Suprapubic skin (tissue), 4 donors: ENCODE measurements at regions not wholly inside any gene's neighbourhood (a gene's known extent, or its start where the extent isn't known, plus 50 kb on each side); places are given as distances from the start of the nearest gene placed in this dataset.
"Not testable (repeated sequence)": the region's sequence is repeated elsewhere in the genome, so short reads cannot be mapped to it uniquely, and the experiment has no call there.

Experiments
- DNase-seq, 2 donors: peaks; one replicate each; pipeline ENCODE4 v3.0.0-alpha.2; 2019; ENCODE audit warnings: low spot score in 2 of 2
- H3K27ac ChIP-seq: fragments of 200-600 bp; sonication (generic); one replicate; pipeline ENCODE4 v1.5.1; 2019
- H3K27me3 ChIP-seq: fragments of 200-600 bp; sonication (generic); one replicate; pipeline ENCODE4 v1.5.1; 2019
- H3K36me3 ChIP-seq: fragments of 200-600 bp; sonication (generic); one replicate; pipeline ENCODE4 v1.5.1; 2019
- H3K4me1 ChIP-seq: fragments of 200-600 bp; sonication (generic); one replicate; pipeline ENCODE4 v1.5.1; 2019
- H3K4me3 ChIP-seq: fragments of 200-600 bp; sonication (generic); one replicate; pipeline ENCODE4 v1.5.1; 2019; ENCODE audit warnings: mild to moderate bottlenecking
- H3K9me3 ChIP-seq: fragments of 200-600 bp; sonication (generic); one replicate; pipeline ENCODE4 v1.5.1; 2019
- CTCF ChIP-seq, 2 donors: fragments of 200-600 bp in 1 of 2; fragments of 450-650 bp in 1 of 2; sonication (generic) in 1 of 2; IDR thresholded peaks; one replicate each; pipeline ENCODE4 v1.5.1; 2016 to 2019; ENCODE audit warnings: antibody characterized with exemption in 2 of 2, mild to moderate bottlenecking in 1 of 2, moderate library complexity in 1 of 2
- EP300 ChIP-seq: sonication (generic); formaldehyde crosslinking; IDR thresholded peaks from one replicate; pipeline ENCODE4 v1.6.1; 2017; ENCODE audit warnings: antibody characterized with exemption
- POLR2A ChIP-seq, 2 donors: fragments of 450-650 bp; IDR thresholded peaks; one replicate each; pipeline ENCODE4 v1.6.1; 2017; ENCODE audit warnings: antibody characterized with exemption in 2 of 2, mild to moderate bottlenecking in 2 of 2, moderate library complexity in 2 of 2
- POLR2AphosphoS5 ChIP-seq, 3 donors: sonication (generic); formaldehyde crosslinking; IDR thresholded peaks; one replicate each; pipeline ENCODE4 v1.6.1; 2017; ENCODE audit warnings: antibody characterized with exemption in 3 of 3
- WGBS: methylation state at CpG from one replicate; pipeline ENCODE4 v1.1.5; 2018; 5-methylcytosine and 5-hydroxymethylcytosine counted together

GRCh38 chr7:10779465-10780399 is 193.9 kb upstream of the PHF14 start:
- Histone ChIP-seq H3K9me3 (peaks cover 11% of the 10 kb centered on the region), H3K27ac (no peak overlapping the region), H3K27me3 (no peaks in the 10 kb centered on the region), H3K4me3 (no peak overlapping the region), H3K4me1 (no peaks in the 10 kb centered on the region), H3K36me3 (no peaks in the 10 kb centered on the region)
- no peak for TF ChIP-seq POLR2A (IDR thresholded peaks at IDR 0.05)
- no peak for TF ChIP-seq CTCF (IDR thresholded peaks at IDR 0.05)
- no peak for TF ChIP-seq EP300
- no peak for TF ChIP-seq POLR2AphosphoS5 (IDR thresholded peaks at IDR 0.05)
- peak; percentile 47 to 78 for DNase-seq
- WGBS = 94% methylated on average over 52 of the region's 52 CpGs

GRCh38 chr7:10780400-10780747 is 193.3 kb upstream of the PHF14 start:
- H3K27me3 ChIP-seq = no peaks in the 10 kb centered on the region
- no peaks in the 10 kb centered on the region for H3K4me1 ChIP-seq
- H3K9me3 ChIP-seq = peaks cover 11% of the 10 kb centered on the region
- H3K27ac ChIP-seq = no peak overlapping the region
- no peak for DNase-seq
- no peak overlapping the region for H3K4me3 ChIP-seq
- no peaks in the 10 kb centered on the region for H3K36me3 ChIP-seq
- TF ChIP-seq POLR2A (IDR thresholded peaks at IDR 0.05) = no peak
- no peak for TF ChIP-seq POLR2AphosphoS5 (IDR thresholded peaks at IDR 0.05)
- no peak for TF ChIP-seq EP300
- no peak for TF ChIP-seq CTCF (IDR thresholded peaks at IDR 0.05)
- 91% methylated on average over 7 of the region's 7 CpGs for WGBS

GRCh38 chr7:10786976-10787375 is 186.7 kb upstream of the PHF14 start:
- H3K36me3 ChIP-seq, H3K27ac ChIP-seq, DNase-seq, H3K9me3 ChIP-seq, H3K27me3 ChIP-seq, H3K4me1 ChIP-seq, H3K4me3 ChIP-seq: not testable (repeated sequence)
- 81% methylated on average over 9 of the region's 9 CpGs for WGBS

- no peak for TF ChIP-seq POLR2A (IDR thresholded peaks at IDR 0.05)
- no peak for TF ChIP-seq CTCF (IDR thresholded peaks at IDR 0.05)
- no peak for TF ChIP-seq POLR2AphosphoS5 (IDR thresholded peaks at IDR 0.05)
- no peak for TF ChIP-seq EP300
- DNase-seq = no peak
- H3K4me1 ChIP-seq = no peaks in the 10 kb centered on the region
- no peaks in the 10 kb centered on the region for H3K9me3 ChIP-seq
- no peak overlapping the region for H3K27ac ChIP-seq
- 83% methylated on average over 2 of the region's 2 CpGs for WGBS
- H3K4me3 ChIP-seq = no peak overlapping the region
- H3K36me3 ChIP-seq = no peaks in the 10 kb centered on the region
- no peaks in the 10 kb centered on the region for H3K27me3 ChIP-seq
These were observed 184.5 kb upstream of the PHF14 start for GRCh38 chr7:10789170-10789569.

- Histone ChIP-seq H3K9me3 (no peaks in the 10 kb centered on the region), H3K4me3 (no peak overlapping the region), H3K27me3 (no peaks in the 10 kb centered on the region), H3K27ac (no peak overlapping the region), H3K4me1 (no peaks in the 10 kb centered on the region), H3K36me3 (no peaks in the 10 kb centered on the region)
- WGBS = 90% methylated on average over 3 of the region's 3 CpGs
- TF ChIP-seq POLR2AphosphoS5 (IDR thresholded peaks at IDR 0.05) (no peak), POLR2A (IDR thresholded peaks at IDR 0.05) (no peak), CTCF (IDR thresholded peaks at IDR 0.05) (no peak), EP300 (no peak)
- DNase-seq = no peak
These were observed 182.8 kb upstream of the PHF14 start for GRCh38 chr7:10790910-10791309.
